HG03520 (cell line): ENCODE measurements at regions not wholly inside any gene's neighbourhood (a gene's known extent, or its start where the extent isn't known, plus 50 kb on each side); places are given as distances from the start of the nearest gene placed in this dataset.
"Not testable (repeated sequence)": the region's sequence is repeated elsewhere in the genome, so short reads cannot be mapped to it uniquely, and the experiment has no call there.

Experiments used
- ATAC-seq: cut with Tn5 transposase; IDR thresholded peaks from one replicate; pipeline ENCODE4 v1.9.1; 2021; ENCODE audit warnings: mild to moderate bottlenecking, moderate library complexity; ENCODE audit not compliant: unreplicated experiment

GRCh38 chr10:106107706-106108105 is 1056.8 kb downstream of the SORCS1 start:
- no peak for ATAC-seq

GRCh38 chr10:106106114-106106513 is 1058.4 kb downstream of the SORCS1 start:
- no peak for ATAC-seq

GRCh38 chr10:106089855-106090254 is 1074.7 kb downstream of the SORCS1 start:
- no peak for ATAC-seq

GRCh38 chr10:106086391-106086790 is 1078.1 kb downstream of the SORCS1 start:
- no peak for ATAC-seq

GRCh38 chr10:106083572-106083971 is 1080.9 kb downstream of the SORCS1 start:
- no peak for ATAC-seq

GRCh38 chr10:106082865-106083264 is 1081.6 kb downstream of the SORCS1 start:
- no peak for ATAC-seq

GRCh38 chr10:106078895-106079576 is 1085.5 kb downstream of the SORCS1 start:
- no peak for ATAC-seq

GRCh38 chr10:106076496-106076895 is 1088.0 kb downstream of the SORCS1 start:
- ATAC-seq, result no peak

- no peak for ATAC-seq
Observed at GRCh38 chr10:106053061-106053460, 1111.4 kb downstream of the SORCS1 start.

GRCh38 chr10:106044503-106044902 is 1120.0 kb downstream of the SORCS1 start:
- no peak for ATAC-seq

GRCh38 chr10:106043863-106044262 is 1120.6 kb downstream of the SORCS1 start:
- no peak for ATAC-seq

- ATAC-seq, result no peak
Observed at GRCh38 chr10:106038246-106038645, 1126.3 kb downstream of the SORCS1 start.

GRCh38 chr10:106033065-106033464 is 1131.4 kb downstream of the SORCS1 start:
- ATAC-seq, result no peak

GRCh38 chr10:106032450-106033002 is 1132.0 kb downstream of the SORCS1 start:
- ATAC-seq, result no peak

- no peak for ATAC-seq
Observed at GRCh38 chr10:106027240-106027639, 1137.3 kb downstream of the SORCS1 start.

- ATAC-seq, result no peak
Observed at GRCh38 chr10:106025208-106025811, 1139.2 kb downstream of the SORCS1 start.

- no peak for ATAC-seq
Observed at GRCh38 chr10:106023329-106023728, 1141.2 kb downstream of the SORCS1 start.

GRCh38 chr10:106019559-106019958 is 1144.9 kb downstream of the SORCS1 start:
- not testable (repeated sequence) for ATAC-seq

- not testable (repeated sequence) for ATAC-seq
Observed at GRCh38 chr10:106015369-106016199, 1148.9 kb downstream of the SORCS1 start.

GRCh38 chr10:106011250-106011649 is 1153.3 kb downstream of the SORCS1 start:
- no peak for ATAC-seq

GRCh38 chr10:106000721-106001120 is 1163.8 kb downstream of the SORCS1 start:
- ATAC-seq, result no peak
